ENCODE measurements at regions not wholly inside any gene's neighbourhood (a gene's known extent, or its start where the extent isn't known, plus 50 kb on each side); places are given as distances from the start of the nearest gene placed in this dataset.
"Not testable (repeated sequence)": the region's sequence is repeated elsewhere in the genome, so short reads cannot be mapped to it uniquely, and the experiment has no call there.

DNA sequence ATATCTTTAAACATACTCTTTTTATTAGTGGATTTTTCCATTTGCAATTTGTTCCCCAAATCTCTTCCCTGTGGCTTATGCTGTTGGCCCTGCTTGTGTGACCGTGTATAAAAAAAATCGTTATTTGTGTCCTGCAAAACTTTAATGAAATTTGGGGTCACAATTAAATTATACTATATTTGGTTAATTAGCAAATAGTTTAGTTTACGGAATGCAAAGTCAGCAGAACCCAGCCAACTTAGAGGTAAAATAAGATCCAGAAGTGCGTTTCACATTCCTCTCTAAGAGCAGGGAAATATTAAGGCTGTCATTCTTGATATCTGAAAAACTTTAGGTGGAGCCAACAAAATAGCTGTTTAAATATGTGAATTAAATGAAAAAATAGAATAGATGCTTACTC is 2023.5 kb upstream of the WWC1 start:
- no peak for DNase-seq

DNA sequence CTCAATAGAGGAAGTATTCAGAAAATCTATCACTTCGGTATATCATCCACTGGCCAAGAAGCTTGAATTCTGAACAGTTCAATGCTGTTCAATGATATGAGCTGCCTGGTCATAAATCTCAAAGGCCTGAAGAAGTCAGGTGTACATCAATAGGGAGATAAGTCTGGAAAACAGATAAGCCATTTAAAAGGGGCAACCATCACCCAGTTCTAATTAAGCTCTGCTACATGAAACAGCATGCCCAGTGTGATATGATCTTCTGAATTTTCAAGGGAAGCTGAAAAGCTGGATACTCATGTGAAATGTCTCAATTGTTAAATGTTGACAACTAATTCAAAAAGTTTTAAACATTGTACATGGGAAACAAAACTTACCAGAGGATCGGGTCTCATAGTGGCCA is 2020.7 kb upstream of the WWC1 start:
- no peak for DNase-seq

- DNase-seq = no peak
Observed at GRCh38 chr5:166276006-166276405, 2015.4 kb upstream of the WWC1 start.

GRCh38 chr5:166279828-166280227 is 2011.6 kb upstream of the WWC1 start:
- DNase-seq = no peak

- DNase-seq = peak; percentile 35
Observed at GRCh38 chr5:166281433-166281832, 2010.0 kb upstream of the WWC1 start.

- no peak for DNase-seq
Observed at GRCh38 chr5:166282939-166283338, 2008.5 kb upstream of the WWC1 start.

- DNase-seq = no peak
Observed at GRCh38 chr5:166285361-166285760, 2006.1 kb upstream of the WWC1 start.

GRCh38 chr5:166286832-166287231 is 2004.6 kb upstream of the WWC1 start:
- no peak for DNase-seq

DNA sequence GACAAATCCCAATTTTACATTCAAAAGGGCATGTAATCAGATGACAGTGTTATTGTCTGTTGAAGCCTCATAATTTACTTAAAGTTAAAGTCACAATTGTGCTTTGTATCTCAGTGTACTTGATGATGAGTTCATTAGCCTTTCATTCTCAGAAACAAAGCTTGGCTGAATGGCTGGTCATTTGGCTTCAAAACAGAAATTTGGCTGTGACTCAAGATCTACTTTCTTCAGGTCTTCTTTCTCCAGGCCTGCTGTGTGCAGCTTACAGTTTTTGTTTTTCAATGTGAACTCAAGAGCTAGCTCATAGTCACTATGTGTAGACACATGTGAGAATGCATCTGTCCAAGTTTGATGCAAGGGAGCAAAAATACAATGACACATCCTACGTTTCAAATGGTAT is 2003.6 kb upstream of the WWC1 start:
- no peak for DNase-seq

- DNase-seq = not testable (repeated sequence)
Observed at GRCh38 chr5:166291800-166292199, 1999.6 kb upstream of the WWC1 start.

GRCh38 chr5:166293892-166294291 is 1997.6 kb upstream of the WWC1 start:
- no peak for DNase-seq

DNA sequence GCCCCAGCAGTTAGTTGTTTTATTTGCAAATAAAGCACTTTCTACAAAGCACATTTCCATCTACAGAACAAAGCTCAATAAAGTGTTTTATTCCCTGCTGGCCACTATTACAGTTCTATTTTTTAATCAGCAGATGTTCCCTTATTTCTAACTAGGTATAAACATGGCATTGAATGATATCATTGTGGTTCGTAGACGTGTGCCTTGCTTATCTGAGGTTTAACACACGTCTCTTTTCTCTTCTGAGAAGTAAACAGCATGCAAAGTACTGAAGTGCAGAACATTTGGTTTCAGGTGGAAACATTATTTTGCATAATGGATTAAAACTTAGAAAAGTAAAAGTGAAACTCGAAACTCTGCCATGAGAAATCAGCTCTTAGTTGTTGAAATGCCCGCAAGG is 1989.3 kb upstream of the WWC1 start:
- no peak for DNase-seq

DNA sequence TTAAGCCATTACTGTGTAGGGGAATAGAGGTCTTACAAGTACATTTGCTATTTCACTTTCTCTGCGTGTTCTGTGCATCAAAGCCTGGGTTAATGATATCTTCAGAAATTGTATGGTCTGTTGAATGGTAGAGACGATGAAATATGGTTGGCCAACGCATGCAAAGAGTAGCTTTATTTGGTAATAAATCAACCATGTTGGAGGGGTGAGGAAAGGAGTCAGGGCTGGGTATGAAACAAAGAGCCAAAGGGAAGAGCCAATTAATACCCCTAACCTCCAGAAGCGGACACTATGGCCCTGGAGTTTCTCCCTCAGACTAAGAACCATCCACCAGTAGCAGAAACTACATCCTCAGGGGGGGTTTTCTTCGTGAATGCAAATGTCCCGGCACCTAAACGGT is 1974.0 kb upstream of the WWC1 start:
- DNase-seq = no peak

- no peak for DNase-seq
Observed at GRCh38 chr5:166320920-166321480, 1970.4 kb upstream of the WWC1 start.

DNA sequence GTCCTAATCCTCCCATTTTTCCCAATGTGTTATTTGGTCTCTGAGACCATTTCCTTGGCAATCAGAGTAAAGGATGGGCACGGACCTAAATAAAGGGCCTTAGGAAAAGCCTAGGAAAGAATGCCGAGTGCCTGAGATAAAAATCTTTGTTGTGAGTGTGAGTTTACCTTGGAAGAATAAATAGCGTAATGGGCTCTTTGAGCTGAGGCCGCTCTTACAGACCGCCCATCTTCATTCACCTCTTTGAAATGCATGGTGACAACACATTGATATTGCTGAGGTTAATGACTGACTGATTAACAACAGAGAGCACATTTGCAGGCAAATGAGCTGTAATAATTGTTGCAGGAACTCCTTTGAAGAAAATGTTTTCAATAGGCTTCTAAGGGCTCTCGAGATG is 1967.1 kb upstream of the WWC1 start:
- no peak for DNase-seq

DNA sequence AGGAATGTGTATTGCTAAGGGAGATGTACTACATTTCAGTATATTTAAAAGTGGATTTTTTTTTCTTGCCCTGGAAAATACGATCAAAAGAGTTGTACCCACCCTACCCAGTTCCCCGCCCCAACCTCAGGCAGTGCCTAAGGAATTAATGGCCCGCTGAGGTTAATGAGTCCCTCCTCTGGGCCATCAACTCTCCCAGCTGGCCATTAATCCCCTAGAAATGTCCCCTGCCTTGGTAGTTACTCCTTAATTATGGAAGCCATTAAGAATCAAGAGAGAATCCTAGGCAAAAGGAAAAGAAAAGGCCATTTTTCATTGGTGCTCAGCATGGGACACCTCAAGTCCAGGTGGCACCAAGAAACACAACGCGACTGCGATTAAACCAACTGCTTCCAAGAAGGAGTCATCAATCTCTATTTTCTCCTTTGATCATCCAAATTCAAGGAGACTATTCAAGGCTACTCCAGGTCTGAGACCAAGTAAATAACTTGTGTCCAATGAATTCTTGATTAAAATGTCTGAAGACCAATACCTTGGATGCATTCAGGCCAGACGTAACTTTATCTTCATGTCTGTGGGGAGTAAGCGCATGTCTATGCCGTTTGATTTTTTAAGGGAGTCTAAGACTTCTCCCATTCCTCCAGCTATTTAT is 1962.2 kb upstream of the WWC1 start:
- DNase-seq = no peak

GRCh38 chr5:166330036-166330435 is 1961.4 kb upstream of the WWC1 start:
- DNase-seq = no peak

DNA sequence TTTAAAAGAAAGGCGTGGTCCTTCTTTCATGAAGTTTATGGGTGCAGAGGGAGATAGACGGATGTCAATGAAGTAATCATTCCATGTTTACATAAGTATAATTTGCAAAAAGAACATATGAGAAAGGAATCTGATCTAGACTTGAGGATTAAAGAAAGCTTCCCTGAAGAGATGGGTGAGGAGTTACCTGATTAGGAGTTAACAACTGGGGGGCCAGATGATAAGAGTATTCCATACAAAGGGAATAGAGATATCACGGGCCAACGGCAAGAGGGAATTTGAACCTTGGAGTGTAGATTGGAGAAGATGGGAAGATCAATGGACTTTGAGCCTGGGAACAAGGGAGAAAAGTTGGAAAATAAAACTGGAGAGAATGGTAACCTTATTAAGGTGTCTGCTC is 1959.9 kb upstream of the WWC1 start:
- DNase-seq = no peak

DNA sequence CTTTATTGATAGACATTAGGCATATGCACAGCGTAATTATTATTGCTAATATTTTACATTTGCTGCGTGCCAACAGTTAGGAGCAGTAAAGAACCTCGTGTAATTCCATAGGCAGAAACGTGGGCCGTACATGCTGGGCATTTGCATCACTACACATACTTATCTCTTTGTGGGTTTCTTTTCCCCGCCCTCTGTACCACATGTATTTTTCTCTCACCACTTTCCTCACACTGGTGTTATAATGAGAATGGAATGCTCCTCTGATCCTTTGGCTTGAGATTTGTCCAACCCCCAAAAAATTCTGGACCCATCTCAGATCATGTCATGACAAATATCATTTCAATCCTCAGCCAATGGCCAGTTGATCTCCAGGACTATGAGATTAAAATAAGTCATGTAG is 1952.6 kb upstream of the WWC1 start:
- DNase-seq = no peak

DNA sequence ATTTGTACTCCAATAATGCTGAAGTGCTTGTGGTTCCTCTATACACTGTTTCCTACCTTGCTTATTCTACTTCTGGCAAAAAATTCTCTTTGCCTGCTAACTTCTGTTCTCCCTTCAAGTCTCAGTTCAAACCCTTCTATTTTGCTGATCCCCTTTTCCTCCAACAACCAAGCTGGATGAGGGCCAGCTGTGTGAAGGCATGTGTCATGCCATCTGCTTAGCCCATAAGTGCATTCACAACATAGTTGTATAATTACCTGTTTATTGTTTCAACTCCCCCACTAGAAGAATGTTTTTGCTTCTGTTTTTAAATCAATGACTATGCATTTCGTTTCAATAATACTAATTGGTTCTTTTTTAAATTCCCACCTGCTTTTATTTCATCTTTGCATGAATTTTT is 1951.4 kb upstream of the WWC1 start:
- no peak for DNase-seq

DNA sequence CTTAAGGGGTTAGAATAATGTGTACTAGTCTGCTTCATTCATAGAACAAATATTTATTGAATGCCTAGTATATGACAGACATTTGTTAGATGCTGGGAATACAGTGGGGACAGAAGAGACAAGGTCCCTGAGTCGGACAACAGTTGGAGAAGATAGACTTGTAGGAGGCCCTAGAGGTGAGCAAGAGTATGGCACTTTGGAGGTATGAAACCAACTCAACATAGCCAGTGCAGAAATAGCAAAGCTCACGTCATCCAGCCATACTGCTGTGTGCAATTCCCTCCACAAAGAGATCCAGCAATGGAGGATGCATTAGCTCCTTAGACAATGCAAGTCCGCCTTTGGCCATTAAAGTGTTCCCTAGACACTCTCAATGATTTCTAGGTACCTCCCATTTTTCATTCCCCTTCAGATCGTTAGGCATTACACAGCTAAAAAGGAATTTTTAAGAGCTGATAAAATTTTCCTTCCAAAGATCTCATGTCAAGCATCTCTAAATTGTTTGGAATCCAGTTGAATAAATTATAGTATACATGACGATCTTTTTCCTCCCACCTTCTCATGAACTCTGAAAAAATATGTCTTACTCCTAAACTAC is 1949.6 kb upstream of the WWC1 start:
- DNase-seq = peak; percentile 81

DNA sequence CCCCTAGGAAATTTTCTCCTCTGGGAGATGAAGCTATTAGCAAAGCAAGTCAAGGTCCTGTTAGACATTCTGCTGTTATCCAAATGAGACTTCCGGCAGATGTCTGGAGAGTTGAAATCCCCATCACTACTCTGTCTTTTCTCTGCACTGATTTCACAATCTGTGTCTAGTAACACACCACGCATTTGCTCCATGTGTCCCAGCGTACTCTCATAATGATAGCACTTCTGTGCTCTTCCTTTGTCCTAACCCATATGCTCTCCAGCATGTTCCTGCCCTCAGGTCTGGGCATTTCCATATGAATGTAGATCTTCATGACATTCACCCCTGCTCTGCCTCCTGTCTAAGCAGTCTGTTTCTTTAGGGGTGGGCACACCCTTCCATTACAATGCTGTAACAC is 1949.0 kb upstream of the WWC1 start:
- peak; percentile 88 for DNase-seq

DNA sequence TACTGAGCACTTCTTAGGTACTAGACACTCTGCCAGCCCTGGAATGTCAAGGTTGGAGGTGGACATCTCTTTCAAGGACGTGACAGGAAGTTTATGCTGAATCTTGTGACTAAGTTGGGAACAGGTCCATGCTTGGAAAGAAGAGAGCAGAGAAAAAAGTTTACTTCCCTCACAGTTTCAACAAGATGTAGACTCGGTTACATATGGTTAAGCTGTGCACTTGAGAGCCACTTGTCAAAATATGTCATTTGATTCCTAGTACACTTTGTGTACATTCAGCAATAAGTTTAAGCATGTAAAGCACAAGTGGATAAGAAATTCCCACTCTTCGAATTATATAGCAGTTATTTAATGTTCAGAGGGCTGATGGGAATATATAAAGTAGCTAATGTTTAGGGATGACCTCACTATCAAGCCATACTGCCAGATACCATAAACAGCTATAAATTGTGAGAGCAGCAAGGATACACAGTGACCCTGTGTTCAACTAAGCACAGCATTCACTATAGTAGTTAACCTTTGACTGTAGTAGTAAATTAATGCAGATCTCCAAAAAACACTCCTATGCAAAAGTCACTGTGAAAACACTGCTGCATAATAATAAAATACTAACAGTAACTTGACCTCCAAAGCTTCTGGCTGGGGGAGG is 1944.6 kb upstream of the WWC1 start:
- DNase-seq = peak; percentile 39

GRCh38 chr5:166349046-166349445 is 1942.4 kb upstream of the WWC1 start:
- DNase-seq = peak; percentile 83
